Gastrocnemius medialis (tissue), 4 donors: ENCODE measurements at regions not wholly inside any gene's neighbourhood (a gene's known extent, or its start where the extent isn't known, plus 50 kb on each side); places are given as distances from the start of the nearest gene placed in this dataset.

Experiments
- ATAC-seq, 2 donors: fragments of 150-250 bp; one replicate each; pipeline ENCODE4 v1.9.1; 2016
- DNase-seq, 2 donors: peaks; one replicate each; pipeline ENCODE4 v3.0.0-alpha.2; 2019
- H3K27ac ChIP-seq, 4 donors: fragments of 200-600 bp; sonication (generic); 1 replicate in 1 of 4; 2 replicates in 3 of 4; pipeline ENCODE4 v1.5.1; 2016 to 2018; ENCODE audit warnings: mild to moderate bottlenecking in 2 of 4, moderate library complexity in 1 of 4
- H3K27me3 ChIP-seq, 3 donors: fragments of 200-600 bp; sonication (generic) in 2 of 3; 1 replicate in 1 of 3; 2 replicates in 2 of 3; pipeline versions ENCODE4 v1.5.1 to v1.6.0; 2016 to 2019; ENCODE audit warnings: mild to moderate bottlenecking in 1 of 3, moderate library complexity in 1 of 3
- H3K36me3 ChIP-seq, 2 donors: fragments of 200-600 bp; sonication (generic) in 1 of 2; one replicate each; pipeline ENCODE4 v1.5.1; 2017 to 2018
- H3K4me1 ChIP-seq, 2 donors: fragments of 200-600 bp; sonication (generic) in 1 of 2; one replicate each; pipeline ENCODE4 v1.5.1; 2016 to 2017; ENCODE audit warnings: mild to moderate bottlenecking in 2 of 2
- H3K4me3 ChIP-seq, 4 donors: fragments of 200-600 bp; sonication (generic) in 3 of 4; 1 replicate in 1 of 4; 2 replicates in 3 of 4; pipeline ENCODE4 v1.5.1; 2016 to 2019; ENCODE audit warnings: mild to moderate bottlenecking in 2 of 4
- H3K9me3 ChIP-seq, 3 donors: fragments of 200-600 bp; sonication (generic) in 2 of 3; 1 replicate in 1 of 3; 2 replicates in 2 of 3; pipeline ENCODE4 v1.5.1; 2016 to 2019
- POLR2A ChIP-seq, 2 donors: fragments of 450-650 bp; IDR thresholded peaks; one replicate each; pipeline ENCODE4 v1.6.1; 2017; ENCODE audit warnings: antibody characterized with exemption in 2 of 2, mild to moderate bottlenecking in 2 of 2, moderate library complexity in 2 of 2
- in situ Hi-C, 4 donors: fragments of 200-750 bp; cut with MboI; loops; one replicate each; pipeline versions ENCODE4 v1.15.0 to v1.8.0; 2017; ENCODE audit warnings: low sequenced_read_pairs in 4 of 4
- intact Hi-C: fragments of 100-400 bp; cut with DNase I; formaldehyde crosslinking; loops from one replicate; pipeline ENCODE4 v1.15.1; 2023; ENCODE audit warnings: low total_unique reads
- TF ChIP-seq, protein P1 (sequence below), 5 experiments: fragments of 450-650 bp in 3 of 5; fragments of 200-600 bp in 2 of 5; sonication (generic) in 2 of 5; IDR thresholded peaks in 4 of 5; conservative IDR thresholded peaks in 1 of 5; 1 replicate in 4 of 5; 2 replicates in 1 of 5; pipeline ENCODE4 v1.5.1; 2016 to 2019; ENCODE audit warnings: antibody characterized with exemption in 5 of 5, mild to moderate bottlenecking in 3 of 5, moderate library complexity in 3 of 5

DNA sequence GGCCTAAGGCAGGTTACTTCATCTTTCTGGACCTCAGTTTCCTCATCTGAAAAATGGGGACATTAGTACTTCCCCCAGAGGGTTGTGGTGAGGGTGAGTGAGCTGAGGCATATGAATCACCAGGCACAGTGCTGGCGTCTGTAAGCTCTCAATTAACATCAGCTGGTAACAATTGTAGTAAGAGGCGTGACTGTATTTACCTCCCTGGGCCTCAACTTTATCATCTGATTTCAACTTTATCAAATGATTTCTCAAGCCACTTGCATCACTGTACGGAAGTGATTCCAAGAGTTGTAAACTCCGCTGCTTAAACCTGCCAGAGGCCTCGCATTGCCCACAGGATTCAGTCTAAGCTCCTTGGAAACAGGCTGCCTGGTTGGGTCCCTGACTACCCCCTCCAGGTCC lies 53.6 kb upstream of the PKDCC start:
- Histone ChIP-seq H3K27ac (no peak overlapping the region), H3K4me1 (peaks cover 14 to 17% of the 10 kb centered on the region in 2 donors), H3K4me3 (no peak overlapping the region), H3K27me3 (no peaks in the 10 kb centered on the region), H3K9me3 (no peaks in the 10 kb centered on the region), H3K36me3 (no peaks in the 10 kb centered on the region)
- ATAC-seq = no peak
- intact Hi-C loops (no loop called here), in situ Hi-C loops (no loop called here)
- DNase-seq = no peak
- TF ChIP-seq, protein P1, sequence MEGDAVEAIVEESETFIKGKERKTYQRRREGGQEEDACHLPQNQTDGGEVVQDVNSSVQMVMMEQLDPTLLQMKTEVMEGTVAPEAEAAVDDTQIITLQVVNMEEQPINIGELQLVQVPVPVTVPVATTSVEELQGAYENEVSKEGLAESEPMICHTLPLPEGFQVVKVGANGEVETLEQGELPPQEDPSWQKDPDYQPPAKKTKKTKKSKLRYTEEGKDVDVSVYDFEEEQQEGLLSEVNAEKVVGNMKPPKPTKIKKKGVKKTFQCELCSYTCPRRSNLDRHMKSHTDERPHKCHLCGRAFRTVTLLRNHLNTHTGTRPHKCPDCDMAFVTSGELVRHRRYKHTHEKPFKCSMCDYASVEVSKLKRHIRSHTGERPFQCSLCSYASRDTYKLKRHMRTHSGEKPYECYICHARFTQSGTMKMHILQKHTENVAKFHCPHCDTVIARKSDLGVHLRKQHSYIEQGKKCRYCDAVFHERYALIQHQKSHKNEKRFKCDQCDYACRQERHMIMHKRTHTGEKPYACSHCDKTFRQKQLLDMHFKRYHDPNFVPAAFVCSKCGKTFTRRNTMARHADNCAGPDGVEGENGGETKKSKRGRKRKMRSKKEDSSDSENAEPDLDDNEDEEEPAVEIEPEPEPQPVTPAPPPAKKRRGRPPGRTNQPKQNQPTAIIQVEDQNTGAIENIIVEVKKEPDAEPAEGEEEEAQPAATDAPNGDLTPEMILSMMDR (IDR thresholded peaks at IDR 0.05 in 4 of 5, conservative IDR thresholded peaks at IDR 0.05 in 1 of 5) = no peak
- no peak for TF ChIP-seq POLR2A (IDR thresholded peaks at IDR 0.05)

DNA sequence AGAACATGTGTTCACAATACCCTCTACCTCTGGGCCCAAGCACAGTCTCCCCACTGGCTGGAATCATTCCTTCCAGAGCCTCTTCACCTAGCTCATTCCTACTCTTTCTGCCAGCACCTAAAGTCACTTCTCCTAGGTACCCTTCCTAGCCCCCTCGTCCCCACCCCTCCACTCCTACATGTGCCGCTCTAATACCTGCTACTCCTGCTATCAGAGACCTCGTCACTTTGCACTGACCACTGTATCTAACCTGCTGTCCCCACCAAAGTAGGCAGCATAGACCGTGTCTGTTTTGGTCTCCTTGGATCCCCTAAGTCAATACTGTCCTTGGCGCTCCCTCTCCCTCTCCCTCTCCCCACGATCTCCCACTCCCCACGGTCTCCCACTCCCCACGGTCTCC lies 53.2 kb upstream of the PKDCC start:
- Histone ChIP-seq H3K4me1 (peaks cover 12 to 16% of the 10 kb centered on the region in 2 donors), H3K9me3 (no peaks in the 10 kb centered on the region), H3K4me3 (no peak overlapping the region), H3K27me3 (no peaks in the 10 kb centered on the region), H3K27ac (no peak overlapping the region), H3K36me3 (no peaks in the 10 kb centered on the region)
- ATAC-seq (no peak), DNase-seq (no peak)
- intact Hi-C loops = no loop called here
- in situ Hi-C loops = no loop called here
- TF ChIP-seq, protein P1 (IDR thresholded peaks at IDR 0.05 in 4 of 5, conservative IDR thresholded peaks at IDR 0.05 in 1 of 5) = no peak
- no peak for TF ChIP-seq POLR2A (IDR thresholded peaks at IDR 0.05)

DNA sequence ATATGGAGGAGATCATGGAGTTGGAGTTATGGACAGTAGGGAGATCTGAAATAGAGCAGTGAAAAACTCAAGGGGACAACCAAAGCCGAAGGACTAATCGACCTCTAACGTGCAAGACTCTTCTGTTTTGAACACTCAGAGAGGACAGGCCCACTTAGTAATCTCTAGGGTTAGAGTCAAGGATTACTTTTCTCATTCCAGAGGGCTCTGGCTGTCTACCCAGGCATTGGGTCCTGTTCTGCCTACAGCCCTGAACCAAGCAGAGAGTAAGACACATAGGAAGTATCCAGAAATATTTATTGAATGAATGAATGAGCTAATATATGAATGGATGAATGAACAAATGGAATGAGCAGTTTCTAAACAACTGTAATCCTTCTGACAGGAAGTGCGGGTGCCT lies 50.3 kb upstream of the PKDCC start:
- H3K9me3 ChIP-seq = no peaks in the 10 kb centered on the region
- TF ChIP-seq, protein P1 (IDR thresholded peaks at IDR 0.05 in 4 of 5, conservative IDR thresholded peaks at IDR 0.05 in 1 of 5) = no peak
- TF ChIP-seq POLR2A (IDR thresholded peaks at IDR 0.05) = no peak
- no peak overlapping the region for H3K4me3 ChIP-seq
- no peaks in the 10 kb centered on the region for H3K36me3 ChIP-seq
- no peak for DNase-seq
- in situ Hi-C loops = no loop called here
- no peaks in the 10 kb centered on the region for H3K4me1 ChIP-seq
- no peak overlapping the region for H3K27ac ChIP-seq
- intact Hi-C loops = no loop called here
- H3K27me3 ChIP-seq = no peaks in the 10 kb centered on the region
- no peak for ATAC-seq
